ENCODE measurements at regions not wholly inside any gene's neighbourhood (a gene's known extent, or its start where the extent isn't known, plus 50 kb on each side); places are given as distances from the start of the nearest gene placed in this dataset.

DNA sequence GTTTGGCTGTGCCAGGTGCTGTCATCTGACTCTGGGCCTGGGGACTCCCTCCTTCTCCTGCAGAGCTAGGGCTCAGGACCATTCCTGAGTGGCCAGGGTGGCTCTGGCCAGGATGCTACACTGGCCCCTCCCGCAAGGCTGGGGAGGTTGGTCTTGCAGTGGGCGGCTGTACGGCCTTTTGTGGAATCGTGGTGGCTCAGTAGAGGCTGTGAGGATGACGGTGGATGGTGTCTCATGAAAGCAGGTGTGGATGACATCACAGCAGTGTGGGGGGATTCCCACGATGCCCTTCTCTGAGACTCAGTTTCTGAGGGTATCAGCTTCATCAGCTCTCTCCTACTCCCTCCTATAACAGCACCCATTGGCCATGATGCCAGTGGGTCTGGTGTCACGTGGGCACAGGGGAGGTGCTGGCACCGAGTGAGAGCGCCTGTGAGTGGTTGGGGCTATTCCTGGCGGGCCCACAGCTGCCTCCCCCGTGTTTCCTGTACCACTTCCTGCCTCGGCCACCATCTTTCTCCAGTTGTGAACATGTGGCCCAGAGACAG, 144.2 kb upstream of the HDAC4 start:
- FAIRE-seq (no peak), DNase-seq (ENCODE audit: low read depth, low spot score) (no peak)
- Histone ChIP-seq H3K79me2 (ENCODE audit: control insufficient read depth, insufficient read depth, low read length) (no peaks in the 10 kb centered on the region), H4K20me1 (ENCODE audit: control insufficient read depth, extremely low read depth, insufficient read depth, low read length) (no peaks in the 10 kb centered on the region), H3K36me3 (ENCODE audit: control insufficient read depth in 2 of 2, extremely low read depth in 1 of 2, insufficient read depth in 2 of 2, low read length in 2 of 2) (no peaks in the 10 kb centered on the region), H3K9ac (ENCODE audit: control insufficient read depth, extremely low read depth, insufficient read depth, low read length) (no peak overlapping the region), H3K9me1 (ENCODE audit: control insufficient read depth, extremely low read depth, insufficient read depth, low read length) (no peaks in the 10 kb centered on the region), H2AFZ (ENCODE audit: control insufficient read depth, low read length) (no peak overlapping the region), H3K4me1 (ENCODE audit: control insufficient read depth, extremely low read depth, insufficient read depth, low read length) (peaks cover 16% of the 10 kb centered on the region), H3K9me3 (ENCODE audit: control insufficient read depth, low read depth, low read length) (no peaks in the 10 kb centered on the region), H3K4me2 (ENCODE audit: control insufficient read depth, extremely low read depth, insufficient read depth, low read depth, low read length) (no peak overlapping the region), H3K4me3 (ENCODE audit: control insufficient read depth in 2 of 3, extremely low read depth in 1 of 3, insufficient read depth in 2 of 3, low read depth in 1 of 3, low read length in 3 of 3) (no peak overlapping the region), H3K27ac (ENCODE audit: control insufficient read depth, insufficient read depth, low read length) (no peak overlapping the region), H3K27me3 (ENCODE audit: control insufficient read depth, extremely low read depth, insufficient read depth, low read length) (no peaks in the 10 kb centered on the region)
- dilution Hi-C loops (cut with MboI; ENCODE audit: extremely low pct_ligation_motif_present, low sequenced_read_pairs), result no loop called here
- TF ChIP-seq EZH2 (IDR thresholded peaks at IDR 0.05; ENCODE audit: low read length), result no peak
- TF ChIP-seq, protein P1, sequence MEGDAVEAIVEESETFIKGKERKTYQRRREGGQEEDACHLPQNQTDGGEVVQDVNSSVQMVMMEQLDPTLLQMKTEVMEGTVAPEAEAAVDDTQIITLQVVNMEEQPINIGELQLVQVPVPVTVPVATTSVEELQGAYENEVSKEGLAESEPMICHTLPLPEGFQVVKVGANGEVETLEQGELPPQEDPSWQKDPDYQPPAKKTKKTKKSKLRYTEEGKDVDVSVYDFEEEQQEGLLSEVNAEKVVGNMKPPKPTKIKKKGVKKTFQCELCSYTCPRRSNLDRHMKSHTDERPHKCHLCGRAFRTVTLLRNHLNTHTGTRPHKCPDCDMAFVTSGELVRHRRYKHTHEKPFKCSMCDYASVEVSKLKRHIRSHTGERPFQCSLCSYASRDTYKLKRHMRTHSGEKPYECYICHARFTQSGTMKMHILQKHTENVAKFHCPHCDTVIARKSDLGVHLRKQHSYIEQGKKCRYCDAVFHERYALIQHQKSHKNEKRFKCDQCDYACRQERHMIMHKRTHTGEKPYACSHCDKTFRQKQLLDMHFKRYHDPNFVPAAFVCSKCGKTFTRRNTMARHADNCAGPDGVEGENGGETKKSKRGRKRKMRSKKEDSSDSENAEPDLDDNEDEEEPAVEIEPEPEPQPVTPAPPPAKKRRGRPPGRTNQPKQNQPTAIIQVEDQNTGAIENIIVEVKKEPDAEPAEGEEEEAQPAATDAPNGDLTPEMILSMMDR (optimal IDR thresholded peaks at IDR 0.05 in 1 of 3, IDR thresholded peaks at IDR 0.05 in 1 of 3, conservative IDR thresholded peaks at IDR 0.05 in 1 of 3; ENCODE audit: extremely low read depth in 1 of 3, insufficient read depth in 2 of 3, low read length in 3 of 3), result no peak

DNA sequence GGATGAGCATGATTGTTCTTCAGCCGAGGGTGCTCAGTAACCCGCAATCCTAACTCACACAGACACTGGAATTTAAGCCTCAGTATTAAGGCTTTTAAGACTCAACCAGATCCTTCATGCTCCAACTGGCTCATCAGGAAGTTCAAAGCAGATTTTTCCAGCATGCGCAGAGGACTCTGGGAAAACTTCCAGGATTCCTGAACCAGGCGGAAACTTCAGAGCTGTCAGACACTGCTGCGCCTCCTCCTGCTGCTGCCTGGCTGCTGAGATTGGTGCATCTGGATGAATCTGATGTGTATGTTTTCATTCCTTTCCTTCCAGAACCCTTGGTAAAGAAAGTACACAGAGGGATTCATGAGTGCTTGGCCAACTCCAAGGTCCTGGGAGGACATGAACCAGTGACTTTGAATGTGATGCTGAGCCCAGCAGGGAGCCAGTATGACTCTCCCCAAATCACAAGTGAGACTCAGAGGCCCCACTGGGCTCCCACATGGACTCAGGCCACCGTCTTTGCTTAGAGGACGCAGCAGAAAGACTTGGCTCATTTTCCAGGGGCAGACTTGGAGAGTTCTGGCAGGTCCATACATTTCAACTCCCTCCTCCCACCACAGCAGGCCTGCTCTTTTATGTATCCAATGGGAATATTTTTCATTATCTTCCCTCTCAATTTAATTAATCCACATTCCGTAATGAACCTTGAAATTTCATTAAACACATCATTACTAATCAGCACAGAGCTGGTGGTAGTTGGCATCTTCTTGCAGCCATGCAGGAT, 143.5 kb upstream of the HDAC4 start:
- no peaks in the 10 kb centered on the region for H3K79me2 ChIP-seq (ENCODE audit: control insufficient read depth, insufficient read depth, low read length)
- dilution Hi-C loops (cut with MboI; ENCODE audit: extremely low pct_ligation_motif_present, low sequenced_read_pairs), result no loop called here
- H3K9me3 ChIP-seq (ENCODE audit: control insufficient read depth, low read depth, low read length), result no peaks in the 10 kb centered on the region
- H3K27me3 ChIP-seq (ENCODE audit: control insufficient read depth, extremely low read depth, insufficient read depth, low read length), result peaks cover 4% of the 10 kb centered on the region
- H3K9ac ChIP-seq (ENCODE audit: control insufficient read depth, extremely low read depth, insufficient read depth, low read length), result no peak overlapping the region
- DNase-seq (ENCODE audit: low read depth, low spot score) (no peak), FAIRE-seq (peak; percentile 46)
- no peaks in the 10 kb centered on the region for H4K20me1 ChIP-seq (ENCODE audit: control insufficient read depth, extremely low read depth, insufficient read depth, low read length)
- no peak overlapping the region for H3K27ac ChIP-seq (ENCODE audit: control insufficient read depth, insufficient read depth, low read length)
- no peak overlapping the region for H3K4me2 ChIP-seq (ENCODE audit: control insufficient read depth, extremely low read depth, insufficient read depth, low read depth, low read length)
- H3K9me1 ChIP-seq (ENCODE audit: control insufficient read depth, extremely low read depth, insufficient read depth, low read length), result no peaks in the 10 kb centered on the region
- H3K36me3 ChIP-seq (ENCODE audit: control insufficient read depth in 2 of 2, extremely low read depth in 1 of 2, insufficient read depth in 2 of 2, low read length in 2 of 2), result no peaks in the 10 kb centered on the region
- peaks cover 10% of the 10 kb centered on the region for H3K4me1 ChIP-seq (ENCODE audit: control insufficient read depth, extremely low read depth, insufficient read depth, low read length)
- TF ChIP-seq, protein P1 (optimal IDR thresholded peaks at IDR 0.05 in 1 of 3, IDR thresholded peaks at IDR 0.05 in 1 of 3, conservative IDR thresholded peaks at IDR 0.05 in 1 of 3; ENCODE audit: extremely low read depth in 1 of 3, insufficient read depth in 2 of 3, low read length in 3 of 3), result no peak
- no peak for TF ChIP-seq EZH2 (IDR thresholded peaks at IDR 0.05; ENCODE audit: low read length)
- H2AFZ ChIP-seq (ENCODE audit: control insufficient read depth, low read length), result no peak overlapping the region
- H3K4me3 ChIP-seq (ENCODE audit: control insufficient read depth in 2 of 3, extremely low read depth in 1 of 3, insufficient read depth in 2 of 3, low read depth in 1 of 3, low read length in 3 of 3), result no peak overlapping the region

All from keratinocyte (primary cell).